ENCODE measurements at regions not wholly inside any gene's neighbourhood (a gene's known extent, or its start where the extent isn't known, plus 50 kb on each side); places are given as distances from the start of the nearest gene placed in this dataset.

DNA sequence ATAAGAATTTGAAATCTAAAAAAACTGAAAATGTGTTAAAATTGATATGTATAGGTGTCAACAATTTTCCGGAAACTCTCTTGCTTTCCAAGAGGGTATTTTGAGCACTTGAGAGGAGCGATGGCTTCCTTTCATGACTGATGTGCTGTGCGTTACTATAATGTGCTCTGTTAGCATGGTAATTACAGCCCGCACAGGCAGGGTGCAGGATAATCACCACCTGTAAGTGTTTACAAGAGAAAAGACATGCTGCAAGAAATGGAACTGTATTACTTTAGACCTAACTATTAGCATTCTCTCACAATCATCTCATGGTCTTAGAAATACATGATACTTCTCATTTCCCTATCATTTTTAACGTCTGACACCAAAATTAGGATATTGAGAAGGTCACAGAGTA, 92.4 kb upstream of the ADARB2 start:
- WGBS (ENCODE audit: low lambda C conversion rate, missing lambda C conversion rate) = 86% methylated on average over 5 of the region's 5 CpGs
- Histone ChIP-seq H4K20me1 (ENCODE audit: insufficient read depth, poor library complexity, severe bottlenecking) (no peaks in the 10 kb centered on the region), H3K9me2 (replicated peaks; ENCODE audit: insufficient read depth) (no peaks in the 10 kb centered on the region), H3K9me3 (ENCODE audit: low read depth) (no peaks in the 10 kb centered on the region), H3K27me3 (no peaks in the 10 kb centered on the region), H3K4me1 (ENCODE audit: insufficient read depth) (no peaks in the 10 kb centered on the region), H3K4me2 (no peak overlapping the region), H3K4me3 (no peak overlapping the region), H3K27ac (no peak overlapping the region), H3K36me3 (replicated peaks; ENCODE audit: insufficient read depth, low read depth) (no peaks in the 10 kb centered on the region), H3K79me2 (no peaks in the 10 kb centered on the region), H2AFZ (no peak overlapping the region)
- TF ChIP-seq EZH2phosphoT487 (IDR thresholded peaks at IDR 0.05; ENCODE audit: low read depth, severe bottlenecking, unreplicated experiment) (no peak), EZH2 (IDR thresholded peaks at IDR 0.05; ENCODE audit: borderline replicate concordance) (no peak)
- TF ChIP-seq, protein P1, sequence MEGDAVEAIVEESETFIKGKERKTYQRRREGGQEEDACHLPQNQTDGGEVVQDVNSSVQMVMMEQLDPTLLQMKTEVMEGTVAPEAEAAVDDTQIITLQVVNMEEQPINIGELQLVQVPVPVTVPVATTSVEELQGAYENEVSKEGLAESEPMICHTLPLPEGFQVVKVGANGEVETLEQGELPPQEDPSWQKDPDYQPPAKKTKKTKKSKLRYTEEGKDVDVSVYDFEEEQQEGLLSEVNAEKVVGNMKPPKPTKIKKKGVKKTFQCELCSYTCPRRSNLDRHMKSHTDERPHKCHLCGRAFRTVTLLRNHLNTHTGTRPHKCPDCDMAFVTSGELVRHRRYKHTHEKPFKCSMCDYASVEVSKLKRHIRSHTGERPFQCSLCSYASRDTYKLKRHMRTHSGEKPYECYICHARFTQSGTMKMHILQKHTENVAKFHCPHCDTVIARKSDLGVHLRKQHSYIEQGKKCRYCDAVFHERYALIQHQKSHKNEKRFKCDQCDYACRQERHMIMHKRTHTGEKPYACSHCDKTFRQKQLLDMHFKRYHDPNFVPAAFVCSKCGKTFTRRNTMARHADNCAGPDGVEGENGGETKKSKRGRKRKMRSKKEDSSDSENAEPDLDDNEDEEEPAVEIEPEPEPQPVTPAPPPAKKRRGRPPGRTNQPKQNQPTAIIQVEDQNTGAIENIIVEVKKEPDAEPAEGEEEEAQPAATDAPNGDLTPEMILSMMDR (IDR thresholded peaks at IDR 0.05; ENCODE audit: poor library complexity) = no peak
- no peak for DNase-seq (ENCODE audit: low spot score)

DNA sequence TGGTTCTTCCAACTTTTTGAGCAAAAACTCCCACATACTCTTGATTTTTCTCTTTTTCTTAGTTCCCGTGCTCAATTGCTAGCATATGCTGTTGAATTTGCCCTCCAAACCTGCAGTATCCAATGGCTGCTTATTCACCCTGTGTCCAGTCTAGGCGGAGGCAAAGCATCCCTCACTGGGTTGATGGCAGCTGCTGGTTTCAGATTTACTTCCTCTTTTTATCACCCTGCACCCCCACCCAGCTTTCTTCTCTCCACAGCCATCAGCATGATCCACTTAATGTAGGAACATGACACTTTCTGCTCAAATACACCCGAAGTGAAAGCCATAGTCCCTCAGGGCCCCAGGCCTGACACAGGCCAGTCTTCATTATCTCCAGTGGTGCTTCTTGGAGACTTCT, 87.6 kb upstream of the ADARB2 start:
- Histone ChIP-seq H2AFZ (no peak overlapping the region), H3K4me1 (ENCODE audit: insufficient read depth) (no peaks in the 10 kb centered on the region), H3K27ac (no peak overlapping the region), H3K79me2 (no peaks in the 10 kb centered on the region), H3K27me3 (no peaks in the 10 kb centered on the region), H3K4me3 (no peak overlapping the region), H3K9me3 (ENCODE audit: low read depth) (no peaks in the 10 kb centered on the region), H3K36me3 (replicated peaks; ENCODE audit: insufficient read depth, low read depth) (no peaks in the 10 kb centered on the region), H3K4me2 (no peak overlapping the region), H4K20me1 (ENCODE audit: insufficient read depth, poor library complexity, severe bottlenecking) (no peaks in the 10 kb centered on the region), H3K9me2 (replicated peaks; ENCODE audit: insufficient read depth) (no peaks in the 10 kb centered on the region)
- DNase-seq (ENCODE audit: low spot score) = no peak
- 71% methylated on average over 3 of the region's 3 CpGs for WGBS (ENCODE audit: low lambda C conversion rate, missing lambda C conversion rate)
- TF ChIP-seq EZH2 (IDR thresholded peaks at IDR 0.05; ENCODE audit: borderline replicate concordance) = no peak
- TF ChIP-seq EZH2phosphoT487 (IDR thresholded peaks at IDR 0.05; ENCODE audit: low read depth, severe bottlenecking, unreplicated experiment) = no peak
- TF ChIP-seq, protein P1 (IDR thresholded peaks at IDR 0.05; ENCODE audit: poor library complexity) = no peak

DNA sequence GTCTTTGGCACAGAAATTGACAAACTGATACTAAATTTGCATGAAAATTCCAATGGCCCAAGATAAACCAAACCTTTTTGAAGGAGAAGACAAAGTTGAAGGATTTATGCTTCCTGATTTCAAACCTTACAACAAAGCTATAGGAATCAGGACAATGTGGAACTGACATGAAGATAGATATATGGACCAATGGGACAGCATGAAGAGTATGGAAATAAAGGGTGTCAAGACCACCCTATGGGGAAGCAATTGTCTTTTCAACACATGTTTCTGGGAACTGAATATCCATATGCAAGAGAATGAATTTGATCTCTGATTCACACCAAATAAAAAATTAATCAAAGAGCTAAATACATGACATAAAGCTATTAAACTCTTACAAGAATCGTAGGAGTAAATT, 77.2 kb upstream of the ADARB2 start:
- Histone ChIP-seq H3K4me1 (ENCODE audit: insufficient read depth) (no peaks in the 10 kb centered on the region), H2AFZ (no peak overlapping the region), H4K20me1 (ENCODE audit: insufficient read depth, poor library complexity, severe bottlenecking) (no peaks in the 10 kb centered on the region), H3K27me3 (no peaks in the 10 kb centered on the region), H3K9me2 (replicated peaks; ENCODE audit: insufficient read depth) (no peaks in the 10 kb centered on the region), H3K4me3 (no peak overlapping the region), H3K79me2 (no peaks in the 10 kb centered on the region), H3K4me2 (no peak overlapping the region), H3K9me3 (ENCODE audit: low read depth) (peaks cover 4% of the 10 kb centered on the region), H3K27ac (no peak overlapping the region), H3K36me3 (replicated peaks; ENCODE audit: insufficient read depth, low read depth) (no peaks in the 10 kb centered on the region)
- DNase-seq (ENCODE audit: low spot score) = no peak
- 83% methylated on average over 1 of the region's 1 CpG for WGBS (ENCODE audit: low lambda C conversion rate, missing lambda C conversion rate)
- TF ChIP-seq EZH2 (IDR thresholded peaks at IDR 0.05; ENCODE audit: borderline replicate concordance) = no peak
- TF ChIP-seq EZH2phosphoT487 (IDR thresholded peaks at IDR 0.05; ENCODE audit: low read depth, severe bottlenecking, unreplicated experiment) = no peak
- TF ChIP-seq, protein P1 (IDR thresholded peaks at IDR 0.05; ENCODE audit: poor library complexity) = no peak
